Right hindlimb (tissue), 1 donor: ENCODE measurements at regions not wholly inside any gene's neighbourhood (a gene's known extent, or its start where the extent isn't known, plus 50 kb on each side); places are given as distances from the start of the nearest gene placed in this dataset.

Source experiments
- DNase-seq: peaks from one replicate; pipeline ENCODE4 v3.0.0-alpha.2; 2018

GRCh38 chr3:72290859-72291638, 506.1 kb upstream of the PROK2 start:
- no peak for DNase-seq

- DNase-seq: no peak
These were observed 504.7 kb upstream of the PROK2 start for GRCh38 chr3:72289692-72290071.

GRCh38 chr3:72288955-72289691, 504.2 kb upstream of the PROK2 start:
- peak; percentile 76 for DNase-seq

- DNase-seq: no peak
These were observed 503.0 kb upstream of the PROK2 start for GRCh38 chr3:72287956-72288355.

GRCh38 chr3:72285502-72285901, 500.6 kb upstream of the PROK2 start:
- DNase-seq: no peak

- no peak for DNase-seq
These were observed 499.5 kb upstream of the PROK2 start for GRCh38 chr3:72284471-72284870.

GRCh38 chr3:72282918-72283317, 498.0 kb upstream of the PROK2 start:
- DNase-seq: no peak

GRCh38 chr3:72281551-72281950, 496.6 kb upstream of the PROK2 start:
- no peak for DNase-seq

GRCh38 chr3:72280876-72281275, 495.9 kb upstream of the PROK2 start:
- DNase-seq: no peak

- DNase-seq: peak; percentile 43
These were observed 494.7 kb upstream of the PROK2 start for GRCh38 chr3:72279631-72280041.

GRCh38 chr3:72279068-72279604, 494.2 kb upstream of the PROK2 start:
- no peak for DNase-seq

- DNase-seq: no peak
These were observed 493.6 kb upstream of the PROK2 start for GRCh38 chr3:72278349-72279067.

GRCh38 chr3:72277710-72278109, 492.8 kb upstream of the PROK2 start:
- no peak for DNase-seq

GRCh38 chr3:72276806-72277205, 491.9 kb upstream of the PROK2 start:
- no peak for DNase-seq

GRCh38 chr3:72275331-72275751, 490.4 kb upstream of the PROK2 start:
- DNase-seq: no peak

GRCh38 chr3:72274493-72275330, 489.8 kb upstream of the PROK2 start:
- peak; percentile 57 for DNase-seq

GRCh38 chr3:72273615-72274014, 488.7 kb upstream of the PROK2 start:
- no peak for DNase-seq

- DNase-seq: no peak
These were observed 487.4 kb upstream of the PROK2 start for GRCh38 chr3:72272356-72272755.

GRCh38 chr3:72271923-72272322, 487.0 kb upstream of the PROK2 start:
- no peak for DNase-seq

- DNase-seq: no peak
These were observed 486.3 kb upstream of the PROK2 start for GRCh38 chr3:72271216-72271615.

GRCh38 chr3:72270730-72271129, 485.8 kb upstream of the PROK2 start:
- DNase-seq: no peak

GRCh38 chr3:72270072-72270681, 485.2 kb upstream of the PROK2 start:
- DNase-seq: peak; percentile 76
